IMR-90 (cell line): ENCODE measurements at regions not wholly inside any gene's neighbourhood (a gene's known extent, or its start where the extent isn't known, plus 50 kb on each side); places are given as distances from the start of the nearest gene placed in this dataset.

Source experiments
- ATAC-seq: fragments of 200-7000 bp; cut with Tn5 transposase; 2 replicates; pipeline ENCODE4 v1.9.1; 2020; ENCODE audit warnings: low read depth, mild to moderate bottlenecking, moderate library complexity
- BruUV-seq: library from RNA; stranded (reverse); fragments of 400-500 nt; replicated peaks from 2 replicates; lab custom pipeline; 2021; lab: Mats Ljungman, UMichigan
- CTCF ChIA-PET: fragments of 300-600 bp; formaldehyde crosslinking; extraction: SDS; loops from one replicate; lab custom pipeline; 2021; ENCODE audit warnings: antibody characterized with exemption; lab: Yijun Ruan, JAX
- POLR2A ChIA-PET: fragments of 300-600 bp; sonication (Branson Sonifier 250); formaldehyde crosslinking; loops from one replicate; lab custom pipeline; 2022; ENCODE audit warnings: antibody characterized with exemption; ENCODE audit not compliant: unreplicated experiment; lab: Charles Lee
- DNase-seq: peaks from one replicate; pipeline ENCODE4 v3.0.0; 2013
- H2AFZ ChIP-seq: replicated peaks from 2 replicates; pipeline ENCODE3; 2013; ENCODE audit warnings: low read length, mild to moderate bottlenecking; ENCODE audit not compliant: poor library complexity
- H2AK5ac ChIP-seq: 2 replicates; pipeline ENCODE4 v1.6.1; 2013; ENCODE audit warnings: low read depth, low read length, inconsistent platforms
- H2AK9ac ChIP-seq: replicated peaks from 2 replicates; pipeline ENCODE3; 2013; ENCODE audit warnings: mild to moderate bottlenecking, low read depth, low read length, moderate library complexity; ENCODE audit not compliant: poor library complexity
- H2BK120ac ChIP-seq: 2 replicates; pipeline ENCODE4 v1.6.1; 2013; ENCODE audit warnings: low read depth, low read length, inconsistent platforms
- H2BK15ac ChIP-seq: 3 replicates; pipeline ENCODE4 v1.6.1; 2013; ENCODE audit warnings: low read depth, low read length, inconsistent platforms
- H2BK20ac ChIP-seq: 2 replicates; pipeline ENCODE4 v1.6.1; 2013; ENCODE audit warnings: low read depth, mild to moderate bottlenecking, inconsistent platforms, low read length, moderate library complexity
- H2BK5ac ChIP-seq: 2 replicates; pipeline ENCODE4 v1.6.1; 2013; ENCODE audit warnings: mild to moderate bottlenecking, low read depth, low read length, inconsistent platforms; ENCODE audit not compliant: poor library complexity, severe bottlenecking
- H3K14ac ChIP-seq: replicated peaks from 2 replicates; pipeline ENCODE4 v1.6.1; 2013; ENCODE audit warnings: low read depth, low read length, inconsistent platforms
- H3K18ac ChIP-seq: 2 replicates; pipeline ENCODE4 v1.6.1; 2013; ENCODE audit warnings: low read depth, low read length, control low read depth
- H3K23ac ChIP-seq: 2 replicates; pipeline ENCODE4 v1.6.1; 2013; ENCODE audit warnings: low read depth, low read length, inconsistent platforms
- H3K27ac ChIP-seq: 2 replicates; pipeline ENCODE4 v1.5.1; 2013; ENCODE audit warnings: mild to moderate bottlenecking, control low read depth, low read length; ENCODE audit not compliant: insufficient read depth
- H3K27me3 ChIP-seq: 2 replicates; pipeline ENCODE4 v1.6.1; 2013; ENCODE audit warnings: low read length; ENCODE audit not compliant: control insufficient read depth, insufficient read depth
- H3K36me3 ChIP-seq: 2 replicates; pipeline ENCODE4 v1.6.1; 2013; ENCODE audit warnings: low read length, mixed read lengths; ENCODE audit not compliant: control insufficient read depth, insufficient read depth
- H3K4ac ChIP-seq: 2 replicates; pipeline ENCODE4 v1.6.1; 2013; ENCODE audit warnings: low read depth, low read length, inconsistent platforms
- H3K4me1 ChIP-seq: 2 replicates; pipeline ENCODE4 v1.6.1; 2013; ENCODE audit warnings: low read length, mixed read lengths; ENCODE audit not compliant: control insufficient read depth, insufficient read depth
- H3K4me2 ChIP-seq: 2 replicates; pipeline ENCODE4 v1.6.1; 2013; ENCODE audit warnings: low read depth, mild to moderate bottlenecking, control low read depth, low read length, moderate library complexity
- H3K4me3 ChIP-seq: 2 replicates; pipeline ENCODE4 v1.5.1; 2013; ENCODE audit warnings: low read depth, mild to moderate bottlenecking, control low read depth, low read length, moderate library complexity; ENCODE audit not compliant: insufficient read depth
- H3K56ac ChIP-seq: 2 replicates; pipeline ENCODE4 v1.6.1; 2013; ENCODE audit warnings: low read length, inconsistent platforms; ENCODE audit not compliant: insufficient read depth; ENCODE audit errors: extremely low read depth
- H3K79me1 ChIP-seq, 2 experiments: 2 replicates each; pipeline ENCODE4 v1.6.1; 2013; ENCODE audit warnings: low read length in 2 of 2, inconsistent platforms in 1 of 2, low read depth in 1 of 2
- H3K9ac ChIP-seq: 2 replicates; pipeline ENCODE4 v1.6.1; 2013; ENCODE audit warnings: low read depth, low read length, control low read depth
- H3K9me1 ChIP-seq: 2 replicates; pipeline ENCODE4 v1.6.1; 2013; ENCODE audit warnings: low read length, inconsistent platforms; ENCODE audit not compliant: insufficient read depth
- H3K9me3 ChIP-seq: 2 replicates; pipeline ENCODE4 v1.6.1; 2013; ENCODE audit warnings: low read length; ENCODE audit not compliant: control insufficient read depth, insufficient read depth
- H4K20me1 ChIP-seq: 2 replicates; pipeline ENCODE4 v1.6.1; 2013; ENCODE audit warnings: low read length, inconsistent platforms; ENCODE audit not compliant: insufficient read depth
- H4K5ac ChIP-seq: 2 replicates; pipeline ENCODE4 v1.6.1; 2013; ENCODE audit warnings: mild to moderate bottlenecking, low read depth, low read length, control low read depth
- H4K8ac ChIP-seq, 2 experiments: 2 replicates each; pipeline ENCODE4 v1.6.1; 2013; ENCODE audit warnings: low read depth in 2 of 2, low read length in 2 of 2, control low read depth in 1 of 2, inconsistent platforms in 1 of 2
- H4K91ac ChIP-seq: 2 replicates; pipeline ENCODE4 v1.6.1; 2013; ENCODE audit warnings: low read depth, low read length, inconsistent platforms; ENCODE audit not compliant: insufficient read depth
- BHLHE40 ChIP-seq: fragments of 150-350 bp; IDR thresholded peaks from 2 replicates; pipeline ENCODE4 v1.6.1; 2016; ENCODE audit warnings: mild to moderate bottlenecking, low read depth, low read length
- CEBPB ChIP-seq: IDR thresholded peaks from 2 replicates; pipeline ENCODE4 v1.6.1; 2012; ENCODE audit warnings: low read depth, low read length, improper control_type of control experiment
- CHD1 ChIP-seq: IDR thresholded peaks from 2 replicates; pipeline ENCODE4 v1.6.1; 2012; ENCODE audit warnings: low read depth, low read length, improper control_type of control experiment
- ELK1 ChIP-seq: fragments of 150-350 bp; IDR thresholded peaks from 2 replicates; pipeline ENCODE4 v1.6.1; 2016; ENCODE audit warnings: low read depth, mild to moderate bottlenecking, low read length, moderate library complexity, borderline replicate concordance
- FOS ChIP-seq: fragments of 150-350 bp; IDR thresholded peaks from 2 replicates; pipeline ENCODE4 v1.6.1; 2016; ENCODE audit warnings: low read depth, low read length
- MAZ ChIP-seq: IDR thresholded peaks from 2 replicates; pipeline ENCODE4 v1.6.1; 2012; ENCODE audit warnings: low read depth, mild to moderate bottlenecking, low read length, improper control_type of control experiment, moderate library complexity, borderline replicate concordance
- MXI1 ChIP-seq: IDR thresholded peaks from 2 replicates; pipeline ENCODE4 v1.6.1; 2012; ENCODE audit warnings: low read depth, mild to moderate bottlenecking, low read length, moderate library complexity, borderline replicate concordance
- NFE2L2 ChIP-seq: fragments of 150-350 bp; IDR thresholded peaks from 2 replicates; pipeline ENCODE4 v1.6.1; 2016; ENCODE audit warnings: low read depth, mild to moderate bottlenecking, low read length
- POLR2A ChIP-seq: IDR thresholded peaks from 2 replicates; pipeline ENCODE4 v1.6.1; 2012; ENCODE audit warnings: mild to moderate bottlenecking, low read depth, low read length
- RAD21 ChIP-seq: IDR thresholded peaks from 2 replicates; pipeline ENCODE4 v1.6.1; 2012; ENCODE audit warnings: low read length, improper control_type of control experiment
- WGBS, 2 experiments: methylation state at CpG; one replicate each; pipeline versions ENCODE4 v1.1.5 to v1.1.7; 2013; ENCODE audit warnings: missing lambda C conversion rate in 2 of 2; ENCODE audit not compliant: insufficient read length in 1 of 2; ENCODE audit errors: extremely low coverage in 2 of 2; 5-methylcytosine and 5-hydroxymethylcytosine counted together
- dilution Hi-C: fragments of 300-500 bp; cut with HindIII; formaldehyde crosslinking; loops from one replicate; pipeline ENCODE4 v1.14.3; 2018; ENCODE audit warnings: low sequenced_read_pairs; ENCODE audit not compliant: unreplicated experiment
- in situ Hi-C: fragments of 300-500 bp; cut with MboI; formaldehyde crosslinking; loops from 3 replicates; pipeline ENCODE4 v1.14.3; 2019; ENCODE audit warnings: low sequenced_read_pairs, inconsistent platforms, mixed read lengths
- intact Hi-C: fragments of 100-400 bp; cut with micrococcal nuclease; formaldehyde crosslinking; loops from 2 replicates; pipeline ENCODE4 v1.10.0; 2022

GRCh38 chr7:19964246-19964645 is 190.8 kb upstream of the TMEM196 start:
- no TSS peak for BruUV-seq
- Histone ChIP-seq H2AK9ac (no peak overlapping the region), H3K14ac (no peak overlapping the region), H2BK15ac (no peak overlapping the region), H4K20me1 (no peaks in the 10 kb centered on the region), H3K9me3 (no peaks in the 10 kb centered on the region), H4K91ac (no peak overlapping the region), H3K4me3 (no peak overlapping the region), H2BK120ac (no peak overlapping the region), H3K4me2 (no peak overlapping the region), H2AFZ (no peak overlapping the region), H4K8ac (no peak overlapping the region), H3K4me1 (no peaks in the 10 kb centered on the region), H3K9me1 (no peaks in the 10 kb centered on the region), H4K5ac (no peak overlapping the region), H3K9ac (no peak overlapping the region), H3K18ac (no peak overlapping the region), H3K4ac (no peak overlapping the region), H3K56ac (no peak overlapping the region), H2BK20ac (no peak overlapping the region), H3K79me1 (no peaks in the 10 kb centered on the region), H2AK5ac (no peak overlapping the region), H3K27ac (no peak overlapping the region), H3K36me3 (no peaks in the 10 kb centered on the region), H2BK5ac (no peak overlapping the region), H3K27me3 (no peaks in the 10 kb centered on the region), H3K23ac (no peak overlapping the region)
- CTCF ChIA-PET: no interaction called here
- POLR2A ChIA-PET: no interaction called here
- ATAC-seq: no peak
- dilution Hi-C loops: no loop called here
- in situ Hi-C loops: no loop called here
- no peak for DNase-seq
- WGBS, 2 experiments: no CpG with 5 or more reads among the region's 2 CpGs
- TF ChIP-seq MXI1 (no peak), ELK1 (no peak), CEBPB (no peak), POLR2A (no peak), NFE2L2 (no peak), CHD1 (no peak), BHLHE40 (no peak), FOS (no peak), RAD21 (no peak), MAZ (no peak)
- intact Hi-C loops: no loop called here
